ENCODE measurements at regions not wholly inside any gene's neighbourhood (a gene's known extent, or its start where the extent isn't known, plus 50 kb on each side); places are given as distances from the start of the nearest gene placed in this dataset.
"Not testable (repeated sequence)": the region's sequence is repeated elsewhere in the genome, so short reads cannot be mapped to it uniquely, and the experiment has no call there.

DNA sequence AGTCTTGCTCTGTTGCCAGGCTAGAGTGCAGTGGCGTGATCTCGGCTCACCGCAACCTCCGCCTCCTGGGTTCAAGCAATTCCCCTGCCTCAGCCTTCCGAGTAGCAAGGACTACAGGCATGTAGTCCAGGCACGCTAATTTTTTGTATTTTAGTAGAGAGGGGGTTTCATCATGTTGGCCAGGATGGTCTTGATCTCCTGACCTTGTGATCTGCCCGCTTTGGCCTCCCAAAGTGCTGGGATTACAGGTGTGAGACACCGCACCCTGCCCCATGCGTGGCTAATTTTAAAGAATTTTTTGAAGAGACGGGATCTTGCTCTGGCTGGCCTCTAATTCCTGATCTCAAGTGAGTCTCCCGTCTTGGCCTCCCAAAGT, 168.8 kb upstream of the ZNF217 start:
- not testable (repeated sequence) for TF ChIP-seq EZH2phosphoT487 (IDR thresholded peaks at IDR 0.05; ENCODE audit: insufficient read depth, low read depth); EZH2 (IDR thresholded peaks at IDR 0.05; ENCODE audit: insufficient read depth, poor library complexity, severe bottlenecking)
